Right cardiac atrium (tissue), 5 donors: ENCODE measurements at regions not wholly inside any gene's neighbourhood (a gene's known extent, or its start where the extent isn't known, plus 50 kb on each side); places are given as distances from the start of the nearest gene placed in this dataset.

ENCODE experiments used
- ATAC-seq, 2 donors: fragments of 200-7000 bp; cut with Tn5 transposase; one replicate each; pipeline versions ENCODE4 v1.8.0 to v1.9.1; 2020; ENCODE audit warnings: moderate library complexity in 2 of 2, mild to moderate bottlenecking in 1 of 2
- DNase-seq, 3 donors: peaks; one replicate each; pipeline ENCODE4 v3.0.0-alpha.2; 2020
- H3K27ac ChIP-seq: one replicate; pipeline ENCODE4 v1.5.1; 2013; ENCODE audit warnings: mild to moderate bottlenecking, low read length, control low read depth, moderate library complexity
- H3K27me3 ChIP-seq: one replicate; pipeline ENCODE4 v1.6.1; 2013; ENCODE audit not compliant: control insufficient read depth, insufficient read depth
- H3K4me1 ChIP-seq: one replicate; pipeline ENCODE4 v1.6.1; 2013; ENCODE audit warnings: low read length; ENCODE audit not compliant: control insufficient read depth, insufficient read depth
- H3K4me3 ChIP-seq: one replicate; pipeline ENCODE4 v1.5.1; 2013; ENCODE audit warnings: low read length, control low read depth
- H3K9me3 ChIP-seq: one replicate; pipeline ENCODE4 v1.6.1; 2013; ENCODE audit warnings: low read length; ENCODE audit not compliant: control insufficient read depth
- WGBS: extraction: QIAGEN DNeasy Blood & Tissue Kit; methylation state at CpG from one replicate; pipeline ENCODE4 v1.1.7; 2013; 5-methylcytosine and 5-hydroxymethylcytosine counted together
- intact Hi-C, 4 donors: fragments of 100-400 bp; cut with DNase I; formaldehyde crosslinking; loops; one replicate each; pipeline versions ENCODE4 v1.11.0 to v1.14.0; 2022 to 2023
- donor health status: healthy with polysubstance abuse.
- donor health status: DM: no; HTN: yes; CAD: no.
- donor health status: DM: no; HTN: no; CAD: no.
- donor health status: DM: no; HTN: yes; CAD: no; lungs with severe emphysema.
- donor health status: DM: yes; HTN: yes; CAD: no.

DNA sequence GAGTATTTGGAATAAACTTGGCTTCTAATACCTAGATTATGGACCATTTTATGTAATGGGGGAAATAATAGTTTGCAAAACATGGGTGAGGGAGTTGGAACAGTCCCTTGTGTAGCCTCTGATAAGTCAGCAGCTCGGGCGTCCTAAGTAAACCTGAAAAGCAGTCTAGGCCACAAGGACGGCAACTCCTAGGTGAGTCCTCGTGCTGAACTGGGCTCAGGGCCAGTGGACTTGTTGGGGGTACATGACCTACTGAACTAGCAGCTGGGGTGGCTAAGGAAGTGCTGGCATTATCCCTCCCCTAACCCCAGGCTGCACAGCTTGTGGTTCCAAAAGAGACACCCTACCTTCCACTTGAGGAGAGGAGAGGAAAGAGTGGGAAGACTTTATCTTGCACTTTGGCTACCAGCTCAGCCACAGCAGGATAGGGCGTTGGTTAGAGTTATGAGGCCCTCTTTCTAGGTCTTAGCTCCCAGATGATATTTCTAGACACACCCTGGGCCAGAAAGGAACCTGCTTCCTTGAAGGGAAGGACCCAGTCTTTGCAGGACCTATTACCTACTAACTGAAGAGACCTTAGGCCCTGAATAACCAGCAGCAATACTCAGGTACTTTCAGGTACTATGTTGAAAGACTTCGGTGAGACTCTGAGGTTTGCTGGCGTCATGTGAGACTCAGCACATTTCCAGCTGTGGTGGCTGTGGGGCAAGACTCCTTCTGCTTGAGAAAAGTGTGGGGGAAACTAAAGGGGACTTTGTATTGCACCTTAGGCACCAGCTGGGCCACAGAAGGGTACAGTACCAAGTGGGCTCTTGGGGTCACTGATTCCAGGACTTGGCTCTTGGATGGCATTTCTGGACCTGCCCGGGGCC, 71.0 kb downstream of the AQP4 start:
- ATAC-seq (no peak), DNase-seq (no peak)
- Histone ChIP-seq H3K9me3 (no peaks in the 10 kb centered on the region), H3K27ac (no peak overlapping the region), H3K4me3 (no peak overlapping the region), H3K4me1 (no peaks in the 10 kb centered on the region), H3K27me3 (no peaks in the 10 kb centered on the region)
- intact Hi-C loops = no loop called here
- WGBS = 88% methylated on average over 8 of the region's 8 CpGs

DNA sequence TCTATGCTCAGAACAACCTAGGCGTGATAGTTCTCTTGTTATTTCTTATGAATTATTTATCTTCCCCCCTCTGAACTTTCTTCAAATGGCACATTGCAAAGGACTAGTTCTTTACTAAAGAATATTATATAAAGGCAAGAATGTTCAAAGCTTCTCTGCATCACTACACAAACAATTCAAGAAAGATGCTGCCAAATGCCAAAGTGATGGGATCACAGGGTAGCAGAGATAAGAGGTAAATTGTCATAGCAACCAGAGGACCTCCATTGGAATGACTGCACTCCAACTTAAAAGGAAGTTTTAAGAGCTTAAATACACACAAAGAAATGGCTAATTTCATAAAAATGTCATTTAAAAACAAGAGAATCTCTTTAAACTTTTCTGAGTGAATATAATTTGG, 72.8 kb downstream of the AQP4 start:
- ATAC-seq (no peak), DNase-seq (no peak)
- no peak overlapping the region for H3K27ac ChIP-seq
- H3K9me3 ChIP-seq = no peaks in the 10 kb centered on the region
- no peaks in the 10 kb centered on the region for H3K27me3 ChIP-seq
- intact Hi-C loops = no loop called here
- no peak overlapping the region for H3K4me3 ChIP-seq
- 74% methylated on average over 1 of the region's 1 CpG for WGBS
- H3K4me1 ChIP-seq = no peaks in the 10 kb centered on the region

DNA sequence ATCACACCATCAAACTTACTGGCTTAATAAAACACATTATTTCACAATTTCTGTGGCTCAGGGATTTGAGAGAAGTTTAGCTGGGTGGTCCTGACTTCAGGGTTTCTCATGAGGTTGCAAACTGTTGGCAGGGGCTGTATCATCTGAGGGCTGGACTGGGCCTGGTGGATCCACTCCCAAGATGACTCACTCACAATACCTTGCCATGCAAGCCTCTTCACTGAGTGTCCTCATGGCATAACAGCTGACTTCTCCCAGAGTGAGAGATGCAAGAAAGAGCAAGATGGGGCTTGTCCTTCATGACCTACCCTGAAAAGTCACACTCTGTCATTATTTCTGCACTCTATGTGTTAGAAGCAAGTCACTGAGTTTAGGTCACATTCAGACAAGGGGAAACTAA, 73.8 kb downstream of the AQP4 start:
- DNase-seq (no peak), ATAC-seq (no peak)
- intact Hi-C loops = no loop called here
- H3K9me3 ChIP-seq = no peaks in the 10 kb centered on the region
- H3K27me3 ChIP-seq = no peaks in the 10 kb centered on the region
- no peaks in the 10 kb centered on the region for H3K4me1 ChIP-seq
- no peak overlapping the region for H3K4me3 ChIP-seq
- H3K27ac ChIP-seq = no peak overlapping the region

DNA sequence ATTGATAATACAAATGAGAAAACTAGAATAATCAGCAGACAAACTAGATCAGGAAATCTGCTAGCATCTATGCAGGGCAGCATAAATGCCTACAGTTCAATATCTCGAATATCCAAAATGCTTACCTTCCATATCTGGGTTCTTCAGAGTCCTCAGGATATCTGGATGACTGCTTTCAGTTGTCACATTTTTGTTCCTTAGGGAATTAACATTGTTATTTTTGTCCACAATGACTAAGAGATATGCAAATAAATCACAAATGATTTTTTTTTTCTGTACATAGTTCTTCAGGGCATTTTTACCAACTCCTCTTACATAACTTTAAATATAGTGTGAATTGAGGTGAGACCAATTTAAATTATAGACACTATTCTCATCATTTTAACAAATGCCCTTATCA, 80.9 kb downstream of the AQP4 start:
- ATAC-seq (no peak), DNase-seq (no peak)
- intact Hi-C loops = no loop called here
- Histone ChIP-seq H3K9me3 (no peaks in the 10 kb centered on the region), H3K27ac (no peak overlapping the region), H3K27me3 (no peaks in the 10 kb centered on the region), H3K4me3 (no peak overlapping the region), H3K4me1 (no peaks in the 10 kb centered on the region)
- 53% methylated on average over 1 of the region's 1 CpG for WGBS

DNA sequence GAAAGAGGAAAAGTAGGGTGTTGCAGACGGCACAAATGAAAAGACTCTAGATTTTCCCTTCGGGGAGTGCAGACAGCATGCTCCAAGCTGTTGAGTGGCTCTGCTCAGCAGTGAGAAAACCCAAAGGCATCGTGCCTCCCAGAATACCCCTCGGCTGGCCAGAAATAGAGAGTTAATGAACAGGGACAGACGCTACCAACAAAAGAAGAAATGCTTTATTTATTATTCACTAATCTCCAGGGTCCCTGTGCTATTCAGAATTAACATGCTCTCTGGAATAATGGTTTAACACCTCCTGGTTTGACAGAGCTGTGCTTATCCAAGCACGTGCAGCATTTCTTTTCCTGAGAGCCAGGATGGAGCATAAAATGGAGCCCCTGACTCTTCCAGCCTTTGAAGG, 82.3 kb downstream of the AQP4 start:
- intact Hi-C loops = no loop called here
- no peak for DNase-seq
- Histone ChIP-seq H3K4me3 (no peak overlapping the region), H3K4me1 (no peaks in the 10 kb centered on the region), H3K27me3 (no peaks in the 10 kb centered on the region), H3K9me3 (no peaks in the 10 kb centered on the region), H3K27ac (no peak overlapping the region)
- no peak for ATAC-seq
- 54% methylated on average over 6 of the region's 6 CpGs for WGBS

DNA sequence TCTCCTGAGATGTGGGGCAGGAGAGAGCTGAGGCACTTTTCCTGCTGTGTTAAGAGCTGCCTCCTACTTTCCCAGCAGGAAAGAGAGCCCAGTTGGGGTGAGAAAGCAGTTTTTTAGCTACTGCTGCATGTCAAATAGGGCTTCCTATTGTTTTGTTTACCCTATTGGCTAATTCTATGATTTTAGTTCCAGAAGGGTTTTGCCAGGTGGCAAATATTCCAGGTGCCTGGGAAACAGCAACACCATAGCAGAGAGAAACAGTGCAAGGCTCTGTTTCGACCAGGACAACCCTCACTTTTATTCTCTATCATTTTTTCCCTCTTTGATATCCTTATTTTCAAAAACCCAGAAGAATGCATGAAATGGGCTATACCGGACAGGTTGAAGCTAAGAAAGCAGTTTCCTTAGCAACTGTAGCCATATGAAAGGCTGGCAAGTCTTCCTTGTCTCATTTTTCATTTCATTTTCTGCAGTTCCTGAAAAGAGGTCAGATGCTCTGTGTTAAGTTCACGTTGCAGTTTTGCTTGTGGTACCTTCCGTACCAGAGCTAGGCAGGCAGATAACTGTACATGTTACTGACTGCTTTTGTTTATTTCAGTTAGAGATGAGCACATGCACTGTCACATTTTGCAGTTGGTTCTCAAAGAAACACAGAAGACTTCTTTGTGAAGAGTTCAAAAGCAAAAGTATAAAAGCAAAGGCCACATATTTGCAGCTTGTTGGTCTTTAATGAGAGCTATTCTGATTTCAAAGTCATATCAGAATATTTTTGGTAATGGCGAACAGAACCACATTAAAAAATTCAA, 84.8 kb downstream of the AQP4 start:
- ATAC-seq = no peak
- no peaks in the 10 kb centered on the region for H3K27me3 ChIP-seq
- 63% methylated on average over 5 of the region's 5 CpGs for WGBS
- H3K4me3 ChIP-seq = no peak overlapping the region
- no peak for DNase-seq
- no peaks in the 10 kb centered on the region for H3K4me1 ChIP-seq
- intact Hi-C loops = no loop called here
- no peaks in the 10 kb centered on the region for H3K9me3 ChIP-seq
- no peak overlapping the region for H3K27ac ChIP-seq

DNA sequence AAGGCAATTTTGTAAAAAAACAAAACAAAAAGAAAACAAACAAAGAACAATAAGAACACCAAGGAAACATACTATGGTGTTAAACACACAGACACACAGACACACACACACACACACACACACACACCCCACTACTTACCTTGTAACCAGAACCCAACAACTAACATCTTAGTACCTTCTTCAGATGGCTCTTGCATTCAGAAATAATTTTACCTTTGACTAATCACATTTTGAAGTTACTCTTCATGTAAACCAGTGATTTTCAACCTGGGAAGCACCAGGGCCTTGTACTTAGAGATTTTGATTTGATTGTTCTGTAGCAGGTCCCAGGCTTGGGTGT, 87.5 kb downstream of the AQP4 start:
- Histone ChIP-seq H3K4me3 (no peak overlapping the region), H3K4me1 (no peaks in the 10 kb centered on the region), H3K27ac (no peak overlapping the region), H3K9me3 (no peaks in the 10 kb centered on the region), H3K27me3 (no peaks in the 10 kb centered on the region)
- intact Hi-C loops = loop anchor here in 3 of 4 donors (10.0 kb wide), 2 partner anchors 153 to 373 kb away; no protein-coding TSS in a partner anchor
- ATAC-seq = no peak
- no peak for DNase-seq

DNA sequence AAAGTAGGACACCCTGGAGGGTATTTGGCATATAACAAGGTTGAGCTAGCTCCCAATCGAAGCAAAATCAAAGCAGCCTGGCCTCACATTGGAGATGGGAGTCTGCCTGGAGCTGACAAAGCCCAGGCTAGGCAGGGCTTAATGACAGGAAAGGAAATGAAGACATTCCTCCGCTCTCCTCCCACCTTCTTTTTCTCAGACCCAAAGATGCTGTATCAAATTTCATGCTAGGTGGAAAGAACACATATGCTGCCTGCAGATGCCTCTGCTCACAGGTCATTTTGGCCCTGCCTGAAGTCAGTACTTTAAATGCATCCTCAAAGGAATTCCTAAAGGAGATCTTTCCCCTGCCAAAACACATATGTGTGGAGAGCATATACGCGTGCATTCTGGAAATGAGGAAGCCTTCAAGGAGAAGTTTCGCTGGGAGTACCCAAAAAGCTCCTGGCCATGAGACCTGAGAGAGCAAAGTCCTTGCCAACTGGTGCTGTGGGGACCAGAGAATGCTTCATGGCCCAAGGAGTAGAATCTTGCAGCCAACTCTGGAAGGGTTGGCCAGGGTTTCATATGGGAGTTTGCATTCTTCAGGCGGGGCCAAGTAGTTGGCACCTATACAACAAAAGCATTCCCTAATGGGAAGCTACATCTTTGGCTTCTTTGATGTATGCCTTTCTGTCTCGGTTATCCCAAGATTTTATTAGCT, 88.0 kb downstream of the AQP4 start:
- no peak overlapping the region for H3K27ac ChIP-seq
- WGBS = 38% methylated on average over 7 of the region's 7 CpGs
- intact Hi-C loops = loop anchor here in 3 of 4 donors (10.0 kb wide), 2 partner anchors 153 to 373 kb away; no protein-coding TSS in a partner anchor
- H3K9me3 ChIP-seq = no peaks in the 10 kb centered on the region
- H3K4me1 ChIP-seq = no peaks in the 10 kb centered on the region
- H3K27me3 ChIP-seq = no peaks in the 10 kb centered on the region
- H3K4me3 ChIP-seq = no peak overlapping the region
- ATAC-seq (no peak), DNase-seq (no peak)

DNA sequence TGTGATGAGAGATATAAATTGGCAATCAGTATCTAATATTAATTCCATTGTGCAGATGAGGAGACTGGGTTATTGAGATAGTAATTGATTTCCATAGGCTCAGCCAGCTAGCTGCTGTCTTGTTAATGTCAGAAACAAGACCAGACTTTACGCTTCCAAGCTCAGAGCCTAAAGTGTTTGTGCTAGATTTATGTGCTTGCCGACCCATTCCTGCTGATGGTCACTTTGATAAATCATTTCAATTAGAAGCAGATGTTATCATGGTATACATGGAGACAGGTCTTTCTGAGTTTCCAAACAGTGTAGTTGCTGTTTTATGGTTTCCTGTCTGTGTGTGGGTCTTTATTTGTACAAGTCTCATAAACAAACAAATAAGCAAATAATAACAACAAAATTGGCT, 92.8 kb downstream of the AQP4 start:
- no peaks in the 10 kb centered on the region for H3K4me1 ChIP-seq
- H3K27ac ChIP-seq = no peak overlapping the region
- WGBS = 81% methylated on average over 2 of the region's 2 CpGs
- no peak for ATAC-seq
- no peak for DNase-seq
- H3K9me3 ChIP-seq = no peaks in the 10 kb centered on the region
- H3K27me3 ChIP-seq = no peaks in the 10 kb centered on the region
- intact Hi-C loops = loop anchor here in 3 of 4 donors (5.0 to 10.0 kb wide), 3 partner anchors 148 to 368 kb away; no protein-coding TSS in a partner anchor
- H3K4me3 ChIP-seq = no peak overlapping the region

DNA sequence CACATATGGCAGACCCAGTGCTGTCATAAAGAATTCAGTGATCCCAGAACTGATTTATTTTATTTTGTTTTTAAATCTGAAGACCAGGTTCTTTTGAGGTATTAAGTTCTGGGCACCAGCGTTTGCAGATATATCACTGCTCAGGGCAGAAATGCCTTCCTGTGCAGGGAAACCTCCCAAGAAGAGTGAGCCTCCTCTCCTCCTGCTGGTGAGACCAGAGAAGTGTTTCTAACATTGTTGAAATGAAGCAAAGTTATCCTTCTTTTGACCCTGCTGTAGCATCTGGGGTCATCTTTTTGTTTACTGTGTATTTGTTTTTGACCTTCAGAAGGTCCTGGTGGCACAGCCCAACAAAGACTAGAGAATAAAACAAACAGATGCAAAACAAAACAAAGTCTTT, 94.0 kb downstream of the AQP4 start:
- Histone ChIP-seq H3K4me1 (no peaks in the 10 kb centered on the region), H3K27ac (no peak overlapping the region), H3K4me3 (no peak overlapping the region), H3K9me3 (peaks cover 4% of the 10 kb centered on the region), H3K27me3 (no peaks in the 10 kb centered on the region)
- peak; percentile 50 to 61 for ATAC-seq
- intact Hi-C loops = loop anchor here in 3 of 4 donors (5.0 to 10.0 kb wide), 3 partner anchors 147 to 367 kb away; no protein-coding TSS in a partner anchor
- no peak for DNase-seq
- 10% methylated on average over 1 of the region's 1 CpG for WGBS

DNA sequence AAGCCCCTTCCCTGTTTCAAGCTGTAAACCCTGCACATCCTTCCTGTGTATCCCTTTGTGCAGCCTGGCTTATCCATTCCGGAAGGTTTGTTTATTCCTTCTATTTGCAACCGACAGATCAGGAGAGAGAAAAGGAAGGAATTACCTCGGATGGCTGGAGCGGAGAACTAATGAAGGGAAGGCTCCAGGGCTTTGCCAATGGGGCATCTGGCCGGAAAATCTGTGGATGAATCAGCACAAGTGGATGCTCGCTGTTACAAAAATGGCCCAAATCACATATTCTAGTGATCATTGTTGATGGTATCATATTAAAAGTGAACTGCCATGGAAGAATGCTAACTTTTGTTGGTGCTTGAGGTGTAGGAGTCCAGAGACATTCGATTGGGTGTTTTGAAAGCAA, 97.1 kb downstream of the AQP4 start:
- ATAC-seq = no peak
- WGBS = 62% methylated on average over 7 of the region's 7 CpGs
- intact Hi-C loops = no loop called here

More for the DNA sequence above, 97.1 kb downstream of the AQP4 start:
- DNase-seq = no peak
- no peak overlapping the region for H3K27ac ChIP-seq
- no peaks in the 10 kb centered on the region for H3K27me3 ChIP-seq
- peaks cover 4% of the 10 kb centered on the region for H3K9me3 ChIP-seq
- H3K4me1 ChIP-seq = no peaks in the 10 kb centered on the region
- no peak overlapping the region for H3K4me3 ChIP-seq
